Coronary artery (tissue), 2 donors: ENCODE measurements at regions not wholly inside any gene's neighbourhood (a gene's known extent, or its start where the extent isn't known, plus 50 kb on each side); places are given as distances from the start of the nearest gene placed in this dataset.

ENCODE experiments used
- DNase-seq: peaks from one replicate; pipeline ENCODE4 v3.0.0-alpha.2; 2017; ENCODE audit warnings: low spot score
- H3K27ac ChIP-seq, 2 donors: fragments of 200-600 bp; sonication (generic); one replicate each; pipeline ENCODE4 v1.5.1; 2016 to 2019
- H3K4me3 ChIP-seq: fragments of 200-600 bp; sonication (generic); 2 replicates; pipeline ENCODE4 v1.5.1; 2016; ENCODE audit warnings: mild to moderate bottlenecking, moderate library complexity
- CTCF ChIP-seq: fragments of 200-600 bp; sonication (generic); IDR thresholded peaks from one replicate; pipeline ENCODE4 v1.5.1; 2019; ENCODE audit warnings: antibody characterized with exemption

DNA sequence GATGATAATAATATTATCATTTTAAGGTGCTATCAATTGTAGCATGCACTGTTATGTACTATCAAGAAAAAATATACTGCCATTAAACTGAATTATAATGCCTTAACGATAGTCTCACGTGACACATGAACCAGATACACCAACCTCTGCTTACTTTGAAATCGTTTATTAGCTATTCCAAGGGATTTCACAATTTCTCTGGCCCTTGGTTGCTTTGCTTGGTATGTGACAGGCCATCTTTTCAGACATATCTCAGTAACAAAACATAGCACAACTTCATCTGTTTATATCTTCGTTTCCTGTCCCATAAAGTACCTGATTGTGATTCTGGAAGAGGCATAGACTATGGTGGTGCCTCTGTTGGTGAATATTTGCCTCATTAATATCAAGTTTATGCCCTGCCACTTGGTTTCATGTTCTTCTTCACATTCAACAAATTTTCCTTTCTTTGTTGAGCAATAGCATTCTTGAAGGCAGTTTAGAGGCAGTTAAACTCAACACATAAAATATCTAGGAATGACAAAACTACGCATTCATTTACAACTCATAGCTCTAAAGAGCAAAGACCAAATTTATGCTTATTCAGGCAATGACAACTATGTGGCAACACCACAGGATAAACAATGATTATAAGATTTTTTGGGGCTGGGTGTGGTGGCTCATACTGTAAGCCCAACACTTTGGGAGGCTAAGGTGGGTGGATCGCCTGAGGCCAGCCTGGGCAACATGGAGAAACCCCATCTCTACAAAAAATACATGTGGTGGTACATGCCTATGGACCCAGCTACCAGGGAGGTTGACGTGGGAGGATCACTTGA lies 84.3 kb downstream of the MCFD2 start:
- no peak for TF ChIP-seq CTCF
- no peak overlapping the region for H3K4me3 ChIP-seq
- peak overlapping the region in 1 of 2 donors; percentile 12 for H3K27ac ChIP-seq
- peak; percentile 21 for DNase-seq

- no peak overlapping the region for H3K4me3 ChIP-seq
- TF ChIP-seq CTCF: no peak
- DNase-seq: peak; percentile 19
- H3K27ac ChIP-seq: no peak overlapping the region
These were observed 86.2 kb downstream of the MCFD2 start for GRCh38 chr2:46829231-46829995.

DNA sequence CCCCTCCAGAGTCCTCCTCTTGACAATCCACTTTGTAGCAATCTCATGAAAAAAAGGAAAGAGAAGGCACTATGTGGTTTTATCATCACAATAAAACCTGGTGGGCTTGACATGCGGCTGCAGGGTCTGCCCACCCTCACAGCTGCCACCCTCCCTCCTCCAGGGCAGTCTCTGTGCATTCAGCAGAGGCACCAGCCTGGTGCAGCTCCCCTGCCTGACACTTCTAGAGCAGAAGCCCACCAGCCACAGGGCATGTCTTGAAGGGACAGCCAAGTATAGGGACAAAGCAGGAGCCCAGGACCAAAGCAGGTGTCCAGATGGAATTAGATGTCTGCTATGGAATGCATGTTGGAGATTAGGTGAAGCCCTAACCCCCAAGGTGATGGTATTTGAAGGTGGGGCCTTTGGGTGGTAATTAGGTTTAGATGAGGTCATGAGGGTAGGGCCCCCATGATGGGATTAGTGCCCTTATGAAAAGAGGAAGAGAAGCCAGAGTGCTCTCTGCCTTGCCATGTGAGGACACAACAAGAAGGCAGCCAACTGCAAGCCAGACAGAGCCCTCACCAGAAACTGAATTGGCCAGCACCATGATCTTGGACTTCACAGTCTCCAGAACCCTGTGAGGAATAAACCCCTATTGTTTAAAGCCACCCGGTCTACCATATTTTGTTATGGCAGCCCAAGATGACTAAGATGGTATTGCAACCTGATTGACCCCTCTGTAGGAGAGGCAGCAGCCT lies 86.9 kb downstream of the MCFD2 start:
- peak; percentile 40 for DNase-seq
- Histone ChIP-seq H3K27ac (no peak overlapping the region), H3K4me3 (no peak overlapping the region)
- no peak for TF ChIP-seq CTCF

- no peak overlapping the region for H3K27ac ChIP-seq
- DNase-seq: peak; percentile 47
- TF ChIP-seq CTCF: no peak
- H3K4me3 ChIP-seq: no peak overlapping the region
These were observed 87.5 kb downstream of the MCFD2 start for GRCh38 chr2:46828135-46828438.

GRCh38 chr2:46827274-46828134 lies 88.1 kb downstream of the MCFD2 start:
- TF ChIP-seq CTCF: no peak
- peak; percentile 66 for DNase-seq
- no peak overlapping the region for H3K4me3 ChIP-seq

GRCh38 chr2:46826569-46827245 lies 88.9 kb downstream of the MCFD2 start:
- no peak for TF ChIP-seq CTCF
- H3K27ac ChIP-seq: no peak overlapping the region
- peak; percentile 68 for DNase-seq
- no peak overlapping the region for H3K4me3 ChIP-seq

More at GRCh38 chr2:46827274-46828134, 88.1 kb downstream of the MCFD2 start:
- no peak overlapping the region for H3K27ac ChIP-seq
